WTC11 (cell line): ENCODE measurements at regions not wholly inside any gene's neighbourhood (a gene's known extent, or its start where the extent isn't known, plus 50 kb on each side); places are given as distances from the start of the nearest gene placed in this dataset.

Source experiments
- CTCF ChIP-seq: fragments of 200-600 bp; IDR thresholded peaks from 2 replicates; pipeline ENCODE4 v1.8.0; 2022; ENCODE audit warnings: antibody characterized with exemption
- JUN ChIP-seq: sonication (generic); formaldehyde crosslinking; IDR thresholded peaks from 2 replicates; pipeline ENCODE4 v1.8.0; 2023; ENCODE audit warnings: mild to moderate bottlenecking, missing genetic modification reagents
- NR3C1 ChIP-seq: sonication (generic); formaldehyde crosslinking; conservative IDR thresholded peaks from 2 replicates; pipeline ENCODE4 v1.8.1; 2023; ENCODE audit warnings: low read depth, mild to moderate bottlenecking, missing genetic modification reagents
- USF1 ChIP-seq: sonication (generic); formaldehyde crosslinking; IDR thresholded peaks from 2 replicates; pipeline ENCODE4 v1.8.0; 2022; ENCODE audit warnings: mild to moderate bottlenecking, missing genetic modification reagents
- ZNF121 ChIP-seq: sonication (generic); formaldehyde crosslinking; IDR thresholded peaks from 2 replicates; pipeline ENCODE4 v1.8.0; 2023; ENCODE audit warnings: missing genetic modification reagents
- ZNF512 ChIP-seq: sonication (generic); formaldehyde crosslinking; IDR thresholded peaks from 2 replicates; pipeline ENCODE4 v1.8.1; 2022; ENCODE audit warnings: missing genetic modification reagents, borderline replicate concordance

- TF ChIP-seq USF1 (CRISPR knock-in tag), result no peak
- TF ChIP-seq JUN (CRISPR knock-in tag), result no peak
- TF ChIP-seq NR3C1 (CRISPR knock-in tag), result no peak
- peak; percentile 79 for TF ChIP-seq CTCF
- TF ChIP-seq ZNF512 (CRISPR knock-in tag), result no peak
- TF ChIP-seq ZNF121 (CRISPR knock-in tag), result no peak
Measured at GRCh38 chr9:75265525-75265972, 177.2 kb downstream of the OSTF1 start.
